GM19467 (cell line): ENCODE measurements at regions not wholly inside any gene's neighbourhood (a gene's known extent, or its start where the extent isn't known, plus 50 kb on each side); places are given as distances from the start of the nearest gene placed in this dataset.

Source experiments
- ATAC-seq: cut with Tn5 transposase; IDR thresholded peaks from one replicate; pipeline ENCODE4 v1.9.1; 2021; ENCODE audit warnings: mild to moderate bottlenecking, moderate library complexity; ENCODE audit not compliant: unreplicated experiment

GRCh38 chr7:18151422-18151821 lies 123.8 kb upstream of the PRPS1L1 start:
- no peak for ATAC-seq

GRCh38 chr7:18153183-18153748 lies 125.6 kb upstream of the PRPS1L1 start:
- ATAC-seq, result no peak

- no peak for ATAC-seq
These were observed 127.1 kb upstream of the PRPS1L1 start for GRCh38 chr7:18154726-18155125.

GRCh38 chr7:18157233-18157632 lies 129.6 kb upstream of the PRPS1L1 start:
- no peak for ATAC-seq

GRCh38 chr7:18162657-18163056 lies 135.0 kb upstream of the PRPS1L1 start:
- no peak for ATAC-seq

GRCh38 chr7:18163091-18163490 lies 135.4 kb upstream of the PRPS1L1 start:
- ATAC-seq, result no peak

GRCh38 chr7:18165166-18165565 lies 137.5 kb upstream of the PRPS1L1 start:
- no peak for ATAC-seq

GRCh38 chr7:18166002-18166401 lies 138.4 kb upstream of the PRPS1L1 start:
- no peak for ATAC-seq

GRCh38 chr7:18167815-18168214 lies 140.2 kb upstream of the PRPS1L1 start:
- ATAC-seq, result no peak

- no peak for ATAC-seq
These were observed 147.3 kb upstream of the PRPS1L1 start for GRCh38 chr7:18174996-18175395.

GRCh38 chr7:18175801-18176450 lies 148.3 kb upstream of the PRPS1L1 start:
- ATAC-seq, result no peak

GRCh38 chr7:18177129-18177814 lies 149.6 kb upstream of the PRPS1L1 start:
- no peak for ATAC-seq

- ATAC-seq, result peak; percentile 82
These were observed 150.4 kb upstream of the PRPS1L1 start for GRCh38 chr7:18177815-18178660.

GRCh38 chr7:18179093-18179492 lies 151.4 kb upstream of the PRPS1L1 start:
- no peak for ATAC-seq

- ATAC-seq, result no peak
These were observed 153.0 kb upstream of the PRPS1L1 start for GRCh38 chr7:18180685-18181084.

GRCh38 chr7:18189500-18190126 lies 162.0 kb upstream of the PRPS1L1 start:
- ATAC-seq, result no peak

- ATAC-seq, result no peak
These were observed 163.7 kb upstream of the PRPS1L1 start for GRCh38 chr7:18191341-18191740.

- ATAC-seq, result no peak
These were observed 164.4 kb upstream of the PRPS1L1 start for GRCh38 chr7:18191862-18192625.

- no peak for ATAC-seq
These were observed 167.0 kb upstream of the PRPS1L1 start for GRCh38 chr7:18194616-18195015.

- no peak for ATAC-seq
These were observed 169.0 kb upstream of the PRPS1L1 start for GRCh38 chr7:18196638-18197037.
